HG02642 (cell line): ENCODE measurements at regions not wholly inside any gene's neighbourhood (a gene's known extent, or its start where the extent isn't known, plus 50 kb on each side); places are given as distances from the start of the nearest gene placed in this dataset.
"Not testable (repeated sequence)": the region's sequence is repeated elsewhere in the genome, so short reads cannot be mapped to it uniquely, and the experiment has no call there.

Source experiments
- ATAC-seq: cut with Tn5 transposase; IDR thresholded peaks from one replicate; pipeline ENCODE4 v1.9.1; 2021; ENCODE audit warnings: mild to moderate bottlenecking; ENCODE audit not compliant: unreplicated experiment, poor library complexity

DNA sequence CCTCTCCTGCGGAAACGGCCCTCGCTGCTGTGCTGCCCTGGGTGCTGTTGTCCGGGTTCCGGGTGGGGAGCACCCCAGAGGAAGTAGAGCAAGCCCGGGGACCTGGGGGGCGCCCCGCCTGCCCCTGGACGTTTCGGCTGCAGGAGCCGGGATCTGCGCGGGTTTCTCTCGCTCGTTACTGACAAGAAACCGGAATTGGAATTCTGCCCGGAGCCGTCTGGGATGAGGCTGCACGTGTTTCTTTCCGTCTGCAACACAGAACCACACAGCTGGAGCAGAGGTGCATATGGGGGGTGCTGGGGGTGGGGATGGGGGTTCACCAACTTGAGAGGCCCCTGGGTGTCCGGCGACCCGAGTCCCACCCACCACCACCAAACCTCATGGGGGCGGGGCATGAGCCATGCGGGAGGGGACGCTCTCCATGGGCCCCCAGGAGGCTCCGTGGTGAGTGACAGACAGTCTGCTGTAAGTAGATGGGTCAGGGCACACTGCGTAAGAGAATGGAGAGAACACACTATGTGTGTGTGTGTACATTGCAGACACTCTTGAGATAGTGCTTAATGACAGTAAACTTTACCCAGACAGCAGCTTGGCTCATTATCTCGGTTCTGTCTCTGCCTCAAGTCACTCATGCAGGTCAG lies 261.4 kb upstream of the C1orf174 start:
- ATAC-seq = no peak

DNA sequence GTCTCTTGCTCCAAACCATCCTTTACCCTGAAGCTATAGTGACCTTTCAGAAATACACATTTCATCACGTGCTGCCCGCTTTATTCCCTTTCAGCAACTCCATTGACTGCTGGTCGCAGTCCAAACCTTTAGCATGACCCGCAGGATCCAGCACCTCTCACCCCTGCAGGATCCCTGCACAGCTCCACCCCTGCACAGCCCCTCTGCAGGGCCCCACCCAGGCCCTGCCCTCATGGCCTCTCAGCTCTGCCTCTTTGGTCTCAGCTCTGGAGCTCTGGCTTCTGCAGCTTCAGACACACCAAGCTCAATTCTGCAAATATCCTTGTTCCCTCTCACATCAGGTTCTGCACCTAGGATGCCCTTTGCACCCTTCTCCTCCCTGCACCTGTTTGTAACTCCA lies 264.9 kb upstream of the C1orf174 start:
- no peak for ATAC-seq

DNA sequence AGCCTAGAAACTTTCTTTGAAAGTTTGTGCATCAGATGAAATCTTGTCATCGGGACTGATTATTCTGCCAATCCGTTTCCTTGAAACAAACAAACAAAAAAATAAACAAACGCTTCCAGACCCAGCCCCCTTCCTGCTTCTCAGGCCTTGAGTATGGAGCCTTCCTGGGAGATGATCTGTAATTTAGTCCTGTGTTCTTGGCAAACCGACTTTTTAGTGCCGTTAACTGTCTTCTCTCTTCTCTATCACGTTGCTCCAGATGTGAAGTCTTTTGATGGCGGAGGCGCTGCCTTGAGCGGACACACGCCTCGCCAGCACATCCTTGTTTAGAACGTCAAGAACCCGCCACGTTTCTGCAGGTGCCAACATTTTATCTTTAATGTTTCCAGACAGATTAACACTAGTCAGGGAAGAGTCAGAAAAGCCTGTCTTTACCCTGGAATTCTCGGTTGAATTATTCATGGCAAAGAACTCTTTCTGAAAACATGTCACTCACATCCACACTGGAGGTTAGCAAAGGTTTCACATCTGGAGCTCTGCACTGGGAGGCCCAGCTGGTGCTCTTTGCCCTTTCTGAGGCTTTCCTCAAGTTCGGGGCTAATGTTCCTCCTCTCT lies 265.7 kb upstream of the C1orf174 start:
- ATAC-seq = no peak

DNA sequence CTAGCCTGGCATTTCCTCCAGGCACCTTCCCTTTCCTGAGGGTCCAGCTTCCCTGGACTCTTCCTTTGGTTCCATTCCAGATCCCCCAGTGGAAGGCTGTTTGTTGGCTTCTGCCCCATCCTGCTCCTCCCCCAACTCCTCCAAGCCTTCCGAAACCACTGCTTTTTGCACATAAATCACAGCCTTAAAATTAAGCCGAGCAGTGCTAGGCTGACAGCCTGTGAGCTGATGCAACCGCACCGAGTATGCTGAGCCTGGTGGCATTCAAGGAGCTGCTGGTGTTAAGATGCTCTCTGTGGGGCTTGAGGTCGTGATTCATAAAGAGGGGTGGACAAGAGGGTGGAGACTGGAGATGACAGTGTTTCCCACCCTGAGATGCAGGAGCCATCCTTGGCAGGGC lies 266.6 kb upstream of the C1orf174 start:
- ATAC-seq = no peak

DNA sequence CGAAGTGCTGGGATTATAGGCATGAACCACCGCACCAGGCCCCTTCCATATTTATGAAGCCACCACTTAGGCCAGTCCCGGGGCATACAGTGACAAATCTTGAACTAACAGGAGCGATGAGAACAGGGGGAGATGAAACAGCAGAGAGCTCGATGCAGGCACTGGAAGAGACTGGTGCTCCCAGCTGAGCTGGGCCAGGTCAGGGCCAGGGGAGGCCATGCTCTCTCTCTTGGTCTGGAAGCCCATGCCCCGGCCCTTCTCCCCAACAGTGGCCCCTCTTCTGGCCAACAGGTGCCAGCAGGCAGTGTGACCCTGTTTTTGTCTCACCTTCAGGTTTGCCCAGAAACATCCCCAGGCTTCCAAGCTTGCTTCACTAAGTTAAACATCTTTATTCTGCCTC lies 269.9 kb upstream of the C1orf174 start:
- ATAC-seq = no peak

DNA sequence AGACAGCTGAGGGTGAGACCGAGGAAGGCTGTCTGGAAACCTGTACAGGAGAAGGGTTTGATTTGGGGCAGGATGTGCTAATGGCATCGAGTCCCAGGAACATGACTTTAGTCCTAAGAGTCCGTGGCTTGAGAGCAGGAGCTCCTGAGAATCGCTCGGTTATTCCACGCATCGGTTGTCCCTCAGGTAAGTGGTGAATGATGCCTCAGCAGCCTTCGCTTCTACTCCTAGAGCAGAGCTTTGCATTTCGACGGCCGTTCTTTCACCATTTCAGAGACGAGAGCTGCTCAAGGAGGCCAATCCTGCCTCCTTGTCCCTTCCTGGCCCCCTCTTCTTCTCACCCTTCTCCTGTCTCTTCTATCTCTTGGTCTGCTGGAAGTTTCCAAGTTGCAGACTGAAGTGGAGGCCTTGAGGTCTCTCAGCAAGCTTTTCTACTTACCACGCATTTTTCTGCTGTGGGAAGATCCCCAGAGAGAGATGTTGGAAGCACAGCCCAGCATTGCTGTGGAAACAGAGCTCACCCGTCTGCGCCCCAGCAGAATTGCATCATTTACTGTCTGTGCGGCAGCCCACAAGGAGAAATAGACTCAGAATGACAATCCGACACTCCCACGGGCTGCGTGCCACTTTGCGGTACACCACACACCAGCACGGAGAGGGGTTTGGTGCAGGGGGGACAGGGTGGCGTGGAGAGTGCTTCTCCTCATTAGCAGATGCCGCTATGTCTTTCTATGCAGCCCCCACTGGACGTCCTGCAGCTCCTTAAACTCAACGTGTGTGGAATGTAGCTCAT lies 270.7 kb upstream of the C1orf174 start:
- no peak for ATAC-seq

DNA sequence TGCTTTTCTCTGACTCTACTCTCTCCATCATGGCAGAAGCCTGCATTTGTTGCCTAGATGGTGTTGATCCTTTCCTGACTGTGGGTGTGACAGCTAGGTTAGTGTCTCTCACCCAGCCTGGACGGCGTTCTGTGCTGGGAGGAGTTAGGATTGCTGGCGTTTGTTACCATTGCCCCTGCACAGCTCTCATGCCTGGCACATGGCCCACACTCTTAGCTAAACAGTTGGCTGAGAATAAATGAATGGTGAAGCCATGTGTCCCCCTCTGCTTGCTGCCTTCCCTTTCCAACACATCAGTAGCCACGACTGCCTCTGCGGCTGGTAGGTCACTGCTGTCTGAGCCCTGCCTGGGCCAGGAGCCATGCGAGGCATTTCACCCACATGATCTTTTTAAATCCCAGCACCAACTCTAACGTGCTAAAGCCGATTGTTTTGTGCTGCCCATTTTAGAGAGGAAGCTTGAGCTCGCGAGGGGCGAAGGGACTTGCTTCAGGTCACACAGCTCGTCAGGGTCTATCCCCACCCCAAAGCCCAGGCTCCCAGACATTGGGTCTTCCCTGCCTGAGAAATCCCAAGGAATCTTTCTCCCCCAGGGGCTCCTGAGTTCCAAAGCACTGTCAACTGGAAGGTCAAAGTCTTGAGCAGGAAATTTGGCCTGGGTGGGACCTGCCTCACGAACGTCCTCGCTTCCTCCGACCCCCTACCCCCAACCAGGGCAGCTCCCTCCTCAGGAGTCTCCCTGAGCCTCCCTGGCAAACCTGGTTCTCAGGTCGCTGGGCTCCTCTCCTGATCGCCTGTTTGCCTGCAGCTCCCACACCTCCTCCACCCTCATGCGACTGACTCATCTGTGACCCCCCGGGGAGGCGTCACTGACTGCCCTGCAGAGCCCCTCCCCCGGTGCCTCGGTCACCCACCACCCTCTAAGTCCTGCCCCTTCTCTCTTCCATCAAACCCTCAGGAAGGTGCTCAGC lies 271.7 kb upstream of the C1orf174 start:
- ATAC-seq = no peak

DNA sequence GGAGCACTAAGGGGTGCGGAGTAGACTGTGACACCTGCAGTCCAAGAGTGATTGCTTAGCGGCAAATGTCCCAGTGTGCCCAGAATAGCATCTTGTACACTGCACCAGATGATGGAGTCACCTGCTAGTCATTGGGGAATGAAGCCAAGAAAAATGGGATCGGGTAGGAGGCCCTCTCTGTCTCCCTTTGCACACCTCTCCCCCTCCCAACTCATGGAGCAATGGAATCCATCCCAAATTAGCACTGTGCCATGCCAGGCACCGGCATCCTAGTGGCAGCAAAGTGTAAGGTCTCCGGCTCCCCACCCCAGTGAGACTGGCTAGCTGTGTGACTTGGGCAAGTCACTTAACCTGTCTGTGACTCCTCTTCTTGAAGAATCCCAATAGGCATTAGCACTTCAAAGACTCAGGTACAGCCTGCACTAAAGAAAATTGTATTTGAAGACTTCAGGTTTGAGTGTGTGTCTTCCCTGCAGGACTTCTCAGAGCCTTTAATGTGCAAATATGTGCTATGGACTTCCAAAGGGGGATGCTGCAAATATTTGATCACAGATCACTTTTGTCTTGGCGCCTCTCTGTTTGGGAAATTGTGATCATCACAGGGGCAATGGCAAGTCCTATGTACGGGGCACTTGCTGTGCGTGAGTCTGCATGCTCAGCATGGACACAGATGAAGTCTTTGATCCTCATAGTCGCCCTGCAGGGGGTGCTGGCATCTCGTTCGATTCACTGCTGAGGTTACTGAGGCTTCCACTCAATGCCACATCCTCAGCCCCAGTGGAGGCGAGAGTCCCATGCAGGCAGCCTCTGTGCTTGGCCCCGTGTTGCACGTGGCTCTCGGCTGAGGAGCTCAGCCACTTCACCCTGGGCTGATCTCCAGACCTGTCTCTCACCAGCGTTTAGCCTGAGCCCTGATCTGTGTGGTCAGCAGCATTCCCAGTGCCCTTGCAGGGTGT lies 272.9 kb upstream of the C1orf174 start:
- no peak for ATAC-seq

DNA sequence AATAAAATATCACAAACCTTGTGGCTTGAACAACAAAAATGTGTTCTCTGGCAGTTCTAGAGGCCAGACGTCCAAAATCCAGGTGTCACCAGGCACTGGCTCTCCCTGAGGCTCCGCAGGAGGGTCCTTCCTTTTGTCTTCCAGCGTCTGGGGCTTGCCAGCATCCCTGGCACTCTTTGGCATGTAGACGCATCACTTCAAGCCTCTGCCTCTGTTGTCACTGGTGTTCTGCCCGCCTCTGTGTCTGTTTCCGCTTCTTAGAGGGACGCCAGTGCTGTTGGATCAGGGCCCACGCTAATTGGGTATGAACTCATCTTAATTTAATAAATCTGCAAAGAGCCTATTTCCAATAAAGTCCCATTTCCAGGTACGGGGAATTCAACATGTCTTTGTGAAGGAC lies 273.7 kb upstream of the C1orf174 start:
- no peak for ATAC-seq

DNA sequence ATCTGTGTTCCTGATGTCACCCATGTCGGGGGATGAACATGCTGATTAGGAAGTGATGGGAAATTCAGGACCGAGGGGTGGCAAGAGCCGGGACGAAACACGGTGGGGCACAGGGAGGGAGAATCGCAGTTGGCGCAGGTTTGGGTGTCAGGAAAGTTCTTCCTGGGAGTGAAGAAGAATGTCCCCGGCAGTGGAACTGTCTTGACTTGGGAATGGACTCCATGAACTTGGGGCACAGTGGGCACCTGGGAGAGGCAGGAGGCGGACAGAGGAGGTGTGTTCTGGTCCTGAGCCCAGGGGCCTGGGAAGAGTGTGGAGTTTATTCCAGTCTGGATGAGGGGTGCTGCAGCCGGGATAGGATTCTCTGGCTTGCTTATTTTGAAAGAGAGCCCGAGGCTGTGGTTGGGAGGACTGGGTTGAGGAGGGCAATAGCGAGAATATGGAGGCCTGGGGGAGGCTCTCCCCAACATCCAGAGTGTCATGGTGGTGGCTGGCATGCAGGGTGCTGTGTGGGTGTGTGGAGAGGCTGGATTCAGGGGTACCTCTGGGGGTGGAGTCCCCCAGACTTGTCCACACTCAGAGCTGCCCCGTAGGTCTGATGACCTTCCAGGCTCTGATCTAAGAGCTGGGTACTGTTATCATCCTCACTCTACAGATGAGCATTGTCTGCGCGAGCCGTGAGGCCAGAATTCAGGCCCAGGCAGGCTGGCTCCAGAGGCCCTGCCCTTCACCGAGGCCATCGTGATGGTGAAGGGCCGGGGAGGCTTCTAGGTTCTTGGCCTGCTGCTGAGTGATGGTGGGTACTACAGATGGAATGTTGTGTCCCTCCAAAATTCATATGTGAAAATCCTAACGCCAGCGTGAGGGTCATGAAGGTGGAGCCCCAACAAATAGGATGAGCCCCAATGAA lies 274.5 kb upstream of the C1orf174 start:
- no peak for ATAC-seq

DNA sequence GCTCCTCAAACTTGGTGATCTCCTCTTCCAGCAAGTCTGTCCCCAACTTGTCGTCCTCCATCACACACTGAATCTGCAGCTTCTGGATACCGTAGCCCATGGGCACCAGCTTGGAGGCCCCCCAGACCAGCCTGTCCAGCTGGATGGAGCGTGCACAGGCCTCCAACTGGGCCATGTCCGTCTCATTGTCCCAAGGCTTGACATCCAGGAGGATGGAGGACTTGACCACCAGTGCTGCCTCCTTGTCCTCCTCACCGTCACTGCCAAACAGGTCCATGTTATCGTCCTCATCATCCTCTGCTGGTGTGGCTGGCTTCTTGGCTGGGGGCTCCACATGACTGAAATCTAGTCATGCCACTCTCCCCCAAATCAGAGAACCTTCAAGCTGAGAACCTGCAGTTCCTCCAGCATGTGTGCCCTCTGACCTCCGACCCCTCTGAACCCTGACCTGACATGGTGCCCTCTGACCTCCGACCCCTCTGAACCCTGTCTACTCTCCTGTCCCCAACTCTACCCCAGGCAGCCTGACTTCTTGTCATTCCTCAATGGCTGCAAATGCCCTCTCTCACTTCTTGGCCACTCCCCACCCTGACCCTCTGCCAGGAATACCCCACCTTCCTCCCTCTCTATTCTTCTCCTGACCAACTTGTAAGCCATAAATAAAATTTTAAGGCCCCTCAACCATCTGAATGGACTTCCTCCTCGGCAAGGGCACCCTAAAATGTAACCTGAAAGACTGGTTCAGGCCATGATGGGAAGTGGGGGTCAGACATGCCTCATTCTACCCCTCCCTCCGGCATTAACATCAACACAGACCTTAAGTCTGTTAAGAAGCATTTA lies 275.7 kb upstream of the C1orf174 start:
- no peak for ATAC-seq

DNA sequence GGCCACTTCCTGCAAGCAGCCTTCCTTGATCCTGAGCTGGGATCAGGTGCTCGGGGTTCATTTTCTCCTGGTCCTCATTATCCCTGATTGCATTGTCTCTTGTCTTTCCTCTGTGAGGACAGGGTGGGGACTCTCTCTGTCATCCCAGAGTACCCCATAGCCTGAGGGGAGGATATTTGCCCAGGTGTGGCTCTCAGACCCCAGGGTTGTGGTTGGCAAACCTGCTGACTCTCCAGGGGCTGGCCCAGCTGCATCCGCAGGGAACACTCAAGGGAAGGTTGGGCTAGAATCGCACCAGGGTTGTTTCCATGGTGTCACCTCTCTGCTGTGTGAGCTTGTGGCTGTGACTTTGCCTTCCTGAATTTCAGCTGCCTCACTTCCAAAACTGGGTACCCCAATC lies 276.8 kb upstream of the C1orf174 start:
- no peak for ATAC-seq

DNA sequence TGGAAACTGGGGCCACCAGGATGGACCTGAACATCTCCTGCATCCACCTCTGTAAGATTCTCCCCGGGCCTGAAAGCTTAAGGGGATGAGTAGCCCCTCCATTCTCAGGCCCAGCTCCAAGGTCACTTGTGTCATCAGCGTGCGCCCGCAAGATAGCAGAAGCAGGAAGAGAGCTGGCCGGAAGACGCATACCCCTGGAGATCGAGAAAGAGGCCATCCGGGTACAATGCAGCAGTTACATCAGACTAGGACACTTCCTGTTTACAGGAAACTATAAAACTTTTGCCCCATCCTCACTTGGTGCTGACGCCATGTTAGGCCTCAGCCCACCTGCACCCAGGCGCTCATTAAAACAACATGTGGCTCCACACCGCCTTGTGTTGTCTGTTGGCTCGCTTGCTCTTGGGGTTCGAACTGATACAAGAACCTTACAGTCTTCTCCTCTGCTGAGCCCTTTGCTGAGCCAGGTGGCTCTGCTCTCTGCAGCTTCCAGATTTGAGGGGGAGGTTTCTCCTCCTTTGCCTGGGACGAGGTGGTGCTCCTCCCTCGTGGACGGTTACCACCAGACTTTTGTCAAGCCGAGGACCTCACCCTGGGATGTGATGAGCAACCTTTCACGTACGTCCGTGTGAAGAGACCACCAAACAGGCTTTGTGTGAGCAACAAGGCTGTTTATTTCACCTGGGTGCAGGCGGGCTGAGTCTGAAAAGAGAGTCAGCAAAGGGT lies 277.5 kb upstream of the C1orf174 start:
- no peak for ATAC-seq

DNA sequence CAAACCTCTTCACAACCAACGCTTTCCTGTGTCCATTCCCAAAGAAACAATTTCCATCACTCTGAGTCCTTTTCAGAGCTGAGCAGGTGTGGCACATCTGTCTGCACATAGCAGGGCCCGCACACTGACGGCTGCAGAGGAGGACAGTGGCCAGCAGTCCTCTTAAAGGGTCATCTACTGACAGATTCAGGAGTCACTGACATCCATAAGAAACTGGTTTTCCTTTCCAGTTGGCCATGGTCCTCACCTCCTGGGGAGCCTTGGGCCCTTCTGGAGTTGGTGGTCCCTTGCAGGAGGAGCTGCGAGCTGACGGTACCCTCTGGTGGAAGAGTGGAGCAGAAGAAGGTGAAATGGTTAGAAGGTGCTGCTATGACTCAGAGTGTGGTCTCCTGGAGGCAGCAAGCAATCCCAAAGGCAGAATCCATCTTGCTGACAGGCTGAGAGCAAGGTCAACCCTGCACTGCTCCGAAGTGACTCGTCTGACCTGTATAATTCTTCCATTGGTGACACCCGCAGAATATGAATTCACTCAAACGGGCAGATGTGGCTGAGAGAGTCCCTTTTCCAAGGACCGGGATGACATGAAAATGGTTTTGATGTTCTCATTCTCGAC lies 278.5 kb upstream of the C1orf174 start:
- no peak for ATAC-seq

DNA sequence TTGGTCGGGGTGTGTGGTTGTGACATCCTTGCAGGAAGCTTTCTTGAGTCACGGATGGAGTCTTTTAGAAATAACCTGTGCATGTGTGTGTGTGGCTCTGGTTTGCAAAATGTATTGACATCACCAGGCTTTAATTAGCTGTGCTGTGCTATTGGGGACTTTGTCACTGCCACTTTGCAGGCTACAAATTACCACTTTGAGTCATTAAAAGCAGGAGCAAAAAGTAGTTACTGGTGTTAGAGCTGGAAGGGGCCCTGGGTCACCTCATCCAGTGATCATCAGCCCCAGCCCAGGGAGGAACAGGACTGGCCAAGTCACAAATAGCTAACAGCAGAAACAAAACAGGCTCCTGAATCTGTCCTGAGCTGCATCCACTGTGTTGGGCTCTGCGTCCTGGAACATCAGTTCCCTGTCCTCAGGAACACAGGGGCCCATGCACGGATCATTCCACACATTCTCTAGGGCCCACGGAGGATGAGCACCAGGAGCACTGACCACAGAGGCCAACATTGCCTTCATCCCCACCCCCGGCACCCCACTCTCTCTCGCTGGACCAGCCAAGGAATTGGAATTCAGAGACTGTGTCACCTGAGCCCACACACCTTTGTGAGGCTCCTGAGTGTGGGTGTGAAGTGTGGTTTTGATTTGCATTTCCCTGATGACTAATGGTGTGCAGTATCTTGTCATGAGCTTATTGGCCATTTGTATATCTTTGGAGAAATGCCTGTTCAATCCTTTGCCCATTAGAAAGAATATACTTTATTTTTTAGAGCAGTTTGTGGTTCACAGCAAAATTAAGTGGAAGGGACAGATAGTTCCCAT lies 280.1 kb upstream of the C1orf174 start:
- no peak for ATAC-seq

DNA sequence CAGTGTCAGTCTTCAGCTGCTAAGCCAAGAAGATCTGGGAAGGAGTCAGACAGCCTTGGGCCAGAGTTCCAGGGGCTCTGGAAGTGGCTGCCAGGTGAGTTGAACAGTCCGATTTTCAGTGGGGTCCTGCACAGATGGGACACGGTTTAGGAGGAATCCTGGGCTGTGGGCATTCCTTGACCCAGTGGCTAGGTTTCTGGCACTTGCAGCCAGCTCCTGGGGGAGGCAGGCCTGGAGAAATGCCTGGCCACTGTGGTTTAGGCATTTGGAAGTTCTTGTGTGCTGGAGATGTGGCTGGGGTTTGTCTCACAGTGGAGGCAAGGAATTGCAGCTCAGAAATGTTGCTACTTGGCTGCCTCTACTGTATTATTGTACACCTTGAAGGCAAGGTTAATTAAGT lies 286.4 kb upstream of the C1orf174 start:
- not testable (repeated sequence) for ATAC-seq
